Frontal cortex (tissue), 3 donors: ENCODE measurements at regions not wholly inside any gene's neighbourhood (a gene's known extent, or its start where the extent isn't known, plus 50 kb on each side); places are given as distances from the start of the nearest gene placed in this dataset.

Experiments used
- DNase-seq, 2 donors: peaks; one replicate each; pipeline ENCODE4 v3.0.0; 2012; ENCODE audit warnings: low spot score in 2 of 2
- FAIRE-seq: peaks from 2 replicates; lab custom pipeline; 2012; peaks lifted over from hg19 to GRCh38; lab: Jason Lieb, UNC
- donor health status: control.
- donor health status: control.
- donor health status: control.

GRCh38 chr1:50305808-50306207, 117.4 kb downstream of the DMRTA2 start:
- DNase-seq (no peak), FAIRE-seq (no peak)

- FAIRE-seq: no peak
- DNase-seq: no peak
Measured at GRCh38 chr1:50300297-50300696, 122.9 kb downstream of the DMRTA2 start.

GRCh38 chr1:50295566-50295965, 127.7 kb downstream of the DMRTA2 start:
- no peak for DNase-seq

GRCh38 chr1:50292276-50292675, 131.0 kb downstream of the DMRTA2 start:
- DNase-seq (no peak), FAIRE-seq (no peak)

More at GRCh38 chr1:50295566-50295965, 127.7 kb downstream of the DMRTA2 start:
- FAIRE-seq: no peak

- FAIRE-seq (no peak), DNase-seq (no peak)
Measured at GRCh38 chr1:50289495-50289894, 133.7 kb downstream of the DMRTA2 start.

GRCh38 chr1:50285994-50286393, 137.2 kb downstream of the DMRTA2 start:
- FAIRE-seq (no peak), DNase-seq (no peak)

- FAIRE-seq (no peak), DNase-seq (no peak)
Measured at GRCh38 chr1:50279622-50280330, 143.5 kb downstream of the DMRTA2 start.

GRCh38 chr1:50278961-50279360, 144.3 kb downstream of the DMRTA2 start:
- DNase-seq (no peak), FAIRE-seq (no peak)

- DNase-seq: no peak
- FAIRE-seq: no peak
Measured at GRCh38 chr1:50278410-50278809, 144.8 kb downstream of the DMRTA2 start.

- no peak for FAIRE-seq
Measured at GRCh38 chr1:50275566-50275965, 147.7 kb downstream of the DMRTA2 start.

GRCh38 chr1:50272912-50273311, 150.3 kb downstream of the DMRTA2 start:
- DNase-seq: no peak
- no peak for FAIRE-seq

More at GRCh38 chr1:50275566-50275965, 147.7 kb downstream of the DMRTA2 start:
- DNase-seq: no peak

GRCh38 chr1:50271968-50272578, 151.2 kb downstream of the DMRTA2 start:
- FAIRE-seq (no peak), DNase-seq (peak; percentile 8 to 52)

GRCh38 chr1:50271337-50271736, 151.9 kb downstream of the DMRTA2 start:
- no peak for FAIRE-seq
- DNase-seq: no peak

GRCh38 chr1:50270926-50271325, 152.3 kb downstream of the DMRTA2 start:
- DNase-seq: no peak
- FAIRE-seq: no peak

GRCh38 chr1:50268049-50268448, 155.2 kb downstream of the DMRTA2 start:
- FAIRE-seq: no peak
- DNase-seq: no peak

- no peak for FAIRE-seq
Measured at GRCh38 chr1:50266509-50266908, 156.7 kb downstream of the DMRTA2 start.

GRCh38 chr1:50265790-50266314, 157.1 kb downstream of the ELAVL4 start:
- no peak for FAIRE-seq
- no peak for DNase-seq

More at GRCh38 chr1:50266509-50266908, 156.7 kb downstream of the DMRTA2 start:
- no peak for DNase-seq

GRCh38 chr1:50264590-50264989, 155.9 kb downstream of the ELAVL4 start:
- DNase-seq (no peak), FAIRE-seq (no peak)

- no peak for DNase-seq
- FAIRE-seq: no peak
Measured at GRCh38 chr1:50262436-50262835, 153.7 kb downstream of the ELAVL4 start.

GRCh38 chr1:50261951-50262350, 153.2 kb downstream of the ELAVL4 start:
- DNase-seq (no peak), FAIRE-seq (no peak)

GRCh38 chr1:50257940-50258685, 149.4 kb downstream of the ELAVL4 start:
- FAIRE-seq (no peak), DNase-seq (no peak)
